ENCODE measurements at regions not wholly inside any gene's neighbourhood (a gene's known extent, or its start where the extent isn't known, plus 50 kb on each side); places are given as distances from the start of the nearest gene placed in this dataset.
"Not testable (repeated sequence)": the region's sequence is repeated elsewhere in the genome, so short reads cannot be mapped to it uniquely, and the experiment has no call there.

- no peak for DNase-seq
Measured at GRCh38 chr5:117347280-117347679, 772.7 kb upstream of the SEMA6A start.

- DNase-seq, result not testable (repeated sequence)
Measured at GRCh38 chr5:117343726-117344125, 769.1 kb upstream of the SEMA6A start.

- no peak for DNase-seq
Measured at GRCh38 chr5:117337064-117337749, 762.6 kb upstream of the SEMA6A start.

GRCh38 chr5:117336208-117336607 lies 761.6 kb upstream of the SEMA6A start:
- DNase-seq, result no peak

- no peak for DNase-seq
Measured at GRCh38 chr5:117333011-117333410, 758.4 kb upstream of the SEMA6A start.

GRCh38 chr5:117332341-117332740 lies 757.7 kb upstream of the SEMA6A start:
- DNase-seq, result no peak

- no peak for DNase-seq
Measured at GRCh38 chr5:117327511-117327910, 752.9 kb upstream of the SEMA6A start.

- no peak for DNase-seq
Measured at GRCh38 chr5:117326997-117327396, 752.4 kb upstream of the SEMA6A start.

- DNase-seq, result no peak
Measured at GRCh38 chr5:117318528-117318927, 743.9 kb upstream of the SEMA6A start.

GRCh38 chr5:117315170-117315569 lies 740.5 kb upstream of the SEMA6A start:
- DNase-seq, result no peak

GRCh38 chr5:117304512-117305107 lies 730.0 kb upstream of the SEMA6A start:
- DNase-seq, result not testable (repeated sequence)

GRCh38 chr5:117302949-117303348 lies 728.3 kb upstream of the SEMA6A start:
- DNase-seq, result no peak

GRCh38 chr5:117302473-117302872 lies 727.9 kb upstream of the SEMA6A start:
- no peak for DNase-seq

GRCh38 chr5:117299936-117300328 lies 725.3 kb upstream of the SEMA6A start:
- no peak for DNase-seq

- no peak for DNase-seq
Measured at GRCh38 chr5:117299224-117299935, 724.8 kb upstream of the SEMA6A start.

GRCh38 chr5:117296872-117297271 lies 722.2 kb upstream of the SEMA6A start:
- DNase-seq, result no peak

GRCh38 chr5:117295941-117296340 lies 721.3 kb upstream of the SEMA6A start:
- DNase-seq, result no peak

- DNase-seq, result no peak
Measured at GRCh38 chr5:117286813-117287212, 712.2 kb upstream of the SEMA6A start.

- no peak for DNase-seq
Measured at GRCh38 chr5:117271656-117272055, 697.0 kb upstream of the SEMA6A start.

- DNase-seq, result no peak
Measured at GRCh38 chr5:117266280-117266679, 691.7 kb upstream of the SEMA6A start.

- no peak for DNase-seq
Measured at GRCh38 chr5:117263231-117263630, 688.6 kb upstream of the SEMA6A start.

- no peak for DNase-seq
Measured at GRCh38 chr5:117262572-117263131, 688.0 kb upstream of the SEMA6A start.

- no peak for DNase-seq
Measured at GRCh38 chr5:117261948-117262571, 687.4 kb upstream of the SEMA6A start.
